ENCODE measurements at regions not wholly inside any gene's neighbourhood (a gene's known extent, or its start where the extent isn't known, plus 50 kb on each side); places are given as distances from the start of the nearest gene placed in this dataset.
A peak's percentile ranks its signal among the peaks of the same experiment; 100 is the strongest.
"Not testable (repeated sequence)": the region's sequence is repeated elsewhere in the genome, so short reads cannot be mapped to it uniquely, and the experiment has no call there.

DNA sequence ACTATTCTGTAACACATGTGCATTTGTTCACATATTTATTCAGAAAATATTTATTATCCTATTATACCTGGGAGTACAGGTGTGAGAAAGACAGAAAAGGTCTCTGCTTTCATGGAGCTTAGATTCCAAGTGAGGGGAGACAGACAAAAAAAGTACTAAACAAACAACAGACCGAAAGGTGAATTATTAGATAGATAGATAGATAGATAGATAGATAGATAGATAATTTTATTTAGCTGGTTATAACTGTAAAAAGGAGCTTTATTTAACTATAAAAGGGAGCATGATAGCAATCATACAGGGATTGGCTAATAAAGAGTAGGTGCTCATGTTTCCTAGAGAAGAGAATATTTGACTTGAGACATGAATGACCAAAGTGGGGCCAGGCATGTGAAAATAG, 119.4 kb downstream of the TNFSF18 start:
- no peak for DNase-seq

DNA sequence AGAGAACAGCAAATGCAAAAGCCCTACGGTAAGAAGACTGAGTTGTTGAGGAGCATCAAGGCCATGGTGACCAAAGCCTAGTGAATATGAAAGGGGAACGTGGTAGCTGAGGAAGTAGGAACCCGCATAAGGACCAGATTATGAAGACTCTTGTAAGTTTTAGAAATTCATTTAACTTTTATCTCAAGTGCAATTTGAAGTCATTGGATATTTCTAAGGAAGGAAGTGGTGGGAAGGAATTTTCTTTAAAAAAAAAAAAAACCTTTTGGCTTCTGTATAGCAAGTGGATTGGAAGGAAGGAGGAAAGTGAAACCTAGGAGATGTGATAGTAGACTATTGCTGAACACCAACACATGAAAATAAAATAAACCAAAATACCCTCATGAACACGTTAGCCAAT, 119.0 kb downstream of the TNFSF18 start:
- no peak for DNase-seq

DNA sequence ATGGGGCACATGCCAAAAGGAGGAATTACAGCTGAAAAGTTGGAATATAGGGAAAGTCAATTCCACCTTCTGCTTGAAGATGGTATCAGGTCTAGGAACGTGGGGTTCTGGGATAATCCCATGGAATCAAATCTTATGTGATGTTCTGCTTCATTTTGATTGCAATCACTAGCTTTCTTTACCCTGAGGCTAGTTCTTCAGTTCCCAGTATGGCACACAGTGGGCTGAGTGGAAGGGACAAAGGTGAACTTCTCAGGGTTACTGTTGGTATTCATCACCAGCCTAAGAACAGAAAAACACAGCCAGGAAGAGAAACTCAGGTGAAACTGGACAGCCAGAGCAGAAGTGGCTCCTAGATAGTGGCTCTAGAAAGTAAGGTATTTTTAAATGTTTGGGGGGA, 117.8 kb downstream of the TNFSF18 start:
- DNase-seq, result no peak

DNA sequence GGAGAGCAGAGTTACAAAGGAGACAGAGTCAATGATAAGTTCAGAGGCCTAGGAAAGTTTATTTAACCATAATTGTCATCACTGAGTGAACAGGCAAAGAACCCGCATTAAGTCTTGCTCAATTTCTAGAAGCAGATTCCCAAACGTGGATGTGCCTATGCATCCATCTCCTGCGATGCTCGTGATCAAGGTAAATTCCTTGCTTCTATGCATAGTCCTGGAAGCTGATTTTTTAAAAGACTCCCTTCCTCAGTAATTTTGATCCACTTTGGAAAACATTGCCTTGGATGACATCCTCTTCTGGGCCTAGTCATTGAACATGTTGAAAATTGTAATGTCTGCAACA, 116.4 kb downstream of the TNFSF18 start:
- no peak for DNase-seq

DNA sequence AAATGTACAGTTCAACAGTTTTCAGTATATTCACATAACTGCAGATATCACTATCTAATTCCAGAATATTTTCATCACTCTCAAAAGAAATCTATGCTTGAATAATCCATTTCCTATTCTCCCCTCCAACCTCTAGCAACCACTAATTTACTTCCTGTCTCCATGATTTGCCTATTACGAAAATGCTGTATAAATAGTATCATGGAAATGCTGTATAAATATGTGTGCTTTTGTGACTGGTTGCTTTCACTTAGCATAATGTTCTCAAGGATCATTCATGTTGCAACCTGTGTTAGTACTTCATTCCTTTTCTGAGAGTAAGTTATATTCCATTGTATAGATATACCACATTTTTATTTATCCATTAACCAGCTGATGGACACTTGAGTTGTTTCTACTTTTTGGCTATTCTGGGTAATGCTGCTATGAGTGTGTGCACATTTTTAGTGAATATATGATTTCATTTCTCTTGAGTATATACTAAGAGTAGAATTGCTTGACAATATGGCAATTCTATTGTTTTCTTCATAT, 115.6 kb downstream of the TNFSF18 start:
- peak; percentile 70 for DNase-seq

DNA sequence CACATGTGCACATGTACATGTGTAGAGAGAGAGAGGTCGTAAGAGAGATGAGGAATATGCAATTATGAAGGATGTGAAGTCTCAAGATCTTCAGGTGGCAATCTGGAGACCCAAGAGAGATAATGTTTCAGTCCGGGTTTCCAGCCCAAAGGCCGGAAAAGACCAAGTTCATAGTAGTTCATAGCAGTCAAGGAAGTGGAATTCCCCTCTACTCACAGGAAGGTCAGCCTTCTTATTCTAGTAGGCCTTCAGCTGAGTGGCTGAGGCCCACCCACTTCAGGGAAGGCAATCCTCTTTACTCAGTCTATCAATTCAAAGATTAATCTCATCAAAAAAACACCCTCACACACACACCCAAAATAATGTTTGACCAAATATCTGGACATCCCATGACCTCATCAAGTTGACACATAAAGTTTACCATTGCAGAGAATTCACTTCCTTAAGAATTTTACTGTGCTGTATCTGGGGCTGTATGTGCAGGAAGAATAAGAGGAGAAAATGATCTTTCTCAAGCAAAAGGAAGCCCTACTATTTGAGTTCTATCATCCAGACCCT, 114.6 kb downstream of the TNFSF18 start:
- DNase-seq, result no peak

DNA sequence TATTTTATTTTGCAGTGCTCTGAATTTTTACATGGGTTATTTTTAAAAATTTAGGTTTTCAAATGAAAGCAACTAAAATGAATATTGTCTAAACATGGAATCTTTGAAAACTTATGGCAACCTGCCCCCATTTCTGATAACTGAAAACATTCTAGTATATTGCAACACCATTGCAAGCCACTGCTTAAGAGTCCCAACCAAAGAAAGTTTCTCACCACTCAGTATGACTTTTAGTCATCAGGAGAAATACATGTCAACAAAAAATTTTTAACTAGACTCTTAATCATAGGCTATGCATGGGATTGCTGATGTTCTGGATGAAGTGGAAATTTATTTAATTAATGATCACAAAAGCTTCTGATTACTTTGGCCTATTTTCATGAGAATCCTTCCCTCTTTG, 112.1 kb downstream of the TNFSF18 start:
- no peak for DNase-seq

DNA sequence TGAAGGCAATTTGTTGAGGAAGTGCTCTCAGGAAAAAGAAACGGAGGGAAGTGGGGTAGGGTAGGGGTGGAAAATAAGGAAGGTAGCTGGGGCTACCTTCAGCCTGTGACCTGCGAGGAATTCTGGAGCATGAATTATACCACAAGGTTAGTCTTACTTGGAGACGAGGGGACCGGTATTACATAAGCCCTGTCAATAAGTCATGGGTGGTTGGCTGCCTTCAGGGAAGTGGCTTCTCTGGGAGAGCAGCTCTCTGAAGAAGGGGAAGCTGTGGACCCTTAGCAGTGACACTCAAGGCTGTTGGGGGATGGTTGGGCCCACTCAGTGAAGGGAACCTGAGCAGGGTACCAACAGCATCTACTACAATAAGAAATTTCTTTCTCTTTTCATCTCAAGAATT, 111.3 kb downstream of the TNFSF18 start:
- no peak for DNase-seq

DNA sequence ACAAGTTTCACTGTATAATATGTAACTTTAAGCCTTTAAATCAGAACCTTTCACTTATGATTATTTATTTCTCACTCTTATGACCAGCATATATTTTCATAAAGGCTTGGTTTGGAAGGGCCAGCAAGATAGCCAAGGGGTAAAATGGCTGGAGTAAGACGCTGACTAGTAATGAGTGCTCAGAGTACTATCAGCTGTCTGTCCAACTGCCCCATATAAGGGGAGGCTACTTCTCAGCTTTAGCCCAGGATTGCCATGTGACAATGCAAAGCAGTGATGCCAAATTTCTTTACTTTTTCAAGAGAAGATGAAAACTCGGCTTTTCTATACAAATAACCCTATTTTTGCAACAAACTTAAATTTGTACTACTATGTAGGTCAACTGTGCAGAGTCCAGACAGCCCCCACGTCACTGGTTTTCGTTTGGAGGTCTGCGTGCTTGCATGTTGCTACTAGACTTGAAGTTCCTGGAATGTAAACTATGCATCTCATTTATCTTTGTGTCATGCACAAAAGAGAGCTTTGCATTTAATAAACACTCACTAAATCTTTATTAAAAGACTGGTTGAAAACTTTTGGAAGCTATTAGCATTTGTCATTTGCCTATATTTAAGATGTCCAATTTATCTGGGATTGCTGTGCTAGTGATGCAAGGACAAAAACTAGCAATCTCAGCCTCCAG, 110.4 kb downstream of the TNFSF18 start:
- no peak for DNase-seq

DNA sequence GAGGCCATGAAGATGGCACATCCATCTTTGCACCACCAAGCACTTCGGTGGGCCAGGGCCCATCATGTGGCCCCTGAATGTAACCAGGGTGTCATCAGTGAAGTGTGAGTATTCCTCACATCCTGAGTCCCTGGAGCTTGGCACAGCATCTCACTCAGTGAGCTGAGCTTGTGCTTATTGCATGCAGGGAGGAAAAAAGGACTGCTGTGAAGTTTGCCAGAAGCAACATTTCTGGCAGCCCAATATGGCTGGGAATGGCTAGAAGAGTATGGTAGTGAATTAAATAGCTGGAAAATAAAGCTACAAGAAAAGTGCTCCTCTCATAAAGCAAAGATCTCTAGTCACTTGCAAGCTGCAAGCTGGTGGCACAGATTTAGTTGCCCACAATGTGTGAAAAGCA, 109.3 kb downstream of the TNFSF18 start:
- no peak for DNase-seq

DNA sequence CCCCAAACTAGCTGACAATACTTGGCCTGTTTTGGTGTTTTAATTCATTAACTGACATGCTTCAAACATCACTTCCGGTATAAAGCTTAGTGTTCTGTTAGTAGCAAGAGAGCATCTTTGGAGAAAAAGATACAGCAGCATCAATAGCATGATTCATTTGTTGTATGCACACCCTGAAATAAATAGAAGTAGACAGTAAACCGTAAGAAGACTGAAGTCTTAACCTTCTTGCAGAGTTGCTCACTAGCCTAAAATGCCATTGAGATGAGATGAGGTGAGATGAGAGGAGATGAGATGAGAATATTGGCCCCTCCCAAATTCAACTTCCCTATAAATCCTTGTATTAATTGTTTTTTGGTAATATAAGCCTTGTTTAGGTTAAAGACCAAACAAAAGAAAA, 108.8 kb downstream of the TNFSF18 start:
- no peak for DNase-seq

DNA sequence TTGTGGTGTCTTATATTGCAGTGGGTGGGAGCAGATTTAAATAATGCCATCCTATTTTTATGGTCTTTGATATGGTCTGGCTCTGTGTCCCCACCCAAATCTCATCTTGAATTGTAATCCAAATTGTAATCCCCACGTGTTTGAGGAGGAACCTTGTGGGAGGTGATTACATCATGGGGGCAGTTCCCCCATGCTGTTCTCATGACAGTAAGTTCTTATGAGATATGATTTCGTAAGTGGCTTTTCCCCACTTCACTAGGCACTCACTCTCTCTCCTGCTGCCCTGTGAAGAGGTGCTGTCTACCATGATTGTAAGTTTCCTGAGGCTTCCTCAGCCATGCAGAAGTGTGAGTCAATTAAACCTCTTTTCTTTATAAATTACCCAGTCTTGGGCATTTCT, 107.6 kb downstream of the TNFSF18 start:
- not testable (repeated sequence) for DNase-seq

DNA sequence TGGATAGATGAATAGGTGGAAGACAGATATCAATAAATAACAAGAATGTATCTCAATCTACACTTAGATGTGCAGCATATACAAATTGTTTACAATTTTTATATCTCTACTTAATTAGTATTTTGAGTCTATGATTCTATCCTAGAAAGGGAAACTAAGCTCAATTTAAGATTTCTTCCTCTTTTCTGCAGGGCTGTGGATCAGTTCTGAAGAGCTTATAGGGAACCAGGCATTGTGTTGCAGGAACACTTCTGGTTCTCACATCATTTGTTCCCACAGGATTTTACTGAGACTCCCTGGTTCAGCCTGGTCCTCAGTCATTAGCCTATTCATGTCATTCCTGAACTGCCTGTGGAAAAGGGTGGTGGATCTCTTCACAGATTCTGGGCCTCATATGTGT, 105.8 kb downstream of the TNFSF18 start:
- DNase-seq, result no peak

DNA sequence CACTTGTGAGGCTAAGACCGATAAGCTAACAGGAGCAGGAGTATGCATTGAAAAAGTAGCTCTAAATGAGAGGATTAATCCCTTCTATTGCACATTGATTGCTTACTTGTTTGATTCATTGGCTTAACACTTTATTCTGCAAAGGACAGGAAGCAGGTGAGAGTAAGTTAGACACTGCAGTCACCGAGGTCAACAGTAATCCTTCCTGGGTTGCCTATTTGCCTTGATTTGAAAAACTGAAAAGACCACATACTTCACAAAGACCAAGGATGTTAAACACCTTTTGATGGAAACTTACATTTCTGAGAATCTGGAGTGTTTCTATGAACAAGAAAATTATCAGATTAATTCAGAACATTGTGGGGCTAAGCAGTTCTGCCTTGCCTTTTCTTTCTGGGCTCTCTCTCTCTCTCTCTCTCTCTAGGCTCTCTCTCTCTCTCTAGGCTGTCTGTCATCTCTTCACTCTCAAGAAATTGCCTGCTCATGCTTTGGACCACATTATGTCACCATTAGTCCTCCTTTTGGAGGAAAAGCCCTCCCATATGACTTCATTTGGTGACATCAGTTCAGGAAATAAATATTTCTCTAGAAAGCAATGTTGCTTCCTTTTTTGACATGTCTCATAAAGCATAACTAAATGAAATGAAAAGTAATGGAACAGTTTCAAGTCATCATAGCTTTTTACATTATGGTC, 103.8 kb downstream of the TNFSF18 start:
- DNase-seq, result no peak

DNA sequence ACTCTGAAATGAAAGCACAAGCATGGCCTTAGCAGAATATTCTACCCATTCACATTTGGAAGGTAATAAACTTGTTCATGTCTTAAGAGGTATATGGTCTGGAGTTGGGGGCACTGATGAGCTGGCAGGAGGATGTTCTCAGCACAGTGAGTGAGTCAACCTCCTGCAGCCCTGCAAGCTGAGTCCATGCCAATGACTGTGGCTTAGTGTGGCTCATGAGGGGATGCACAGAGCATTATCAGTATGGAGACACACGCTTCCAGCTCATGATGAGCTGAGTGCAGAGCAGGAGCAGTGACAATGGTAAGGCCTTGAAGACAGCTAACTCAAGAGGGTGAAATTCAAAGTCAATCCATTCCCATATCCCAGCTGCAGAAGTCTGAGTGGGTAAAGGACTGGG, 102.3 kb downstream of the TNFSF18 start:
- DNase-seq, result no peak

DNA sequence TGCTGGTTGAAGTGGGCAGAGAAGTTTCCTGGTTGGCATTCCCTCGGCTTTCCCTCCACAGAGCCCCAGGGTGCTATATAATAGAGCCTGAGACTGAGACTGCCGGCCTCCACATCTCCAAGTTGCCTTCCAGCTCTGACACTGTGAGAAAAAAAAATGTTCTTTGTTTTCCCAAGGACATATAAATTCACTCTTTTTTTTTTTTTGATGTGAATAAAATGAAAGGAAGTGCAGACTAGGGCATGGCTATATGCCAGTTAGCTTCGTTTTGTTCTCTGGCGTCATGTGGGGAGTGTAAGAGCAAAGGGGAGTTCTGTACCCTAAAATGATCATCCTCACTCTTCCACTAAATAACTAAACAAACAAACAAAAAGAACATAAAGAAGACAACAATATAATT, 101.6 kb downstream of the TNFSF18 start:
- DNase-seq, result no peak

DNA sequence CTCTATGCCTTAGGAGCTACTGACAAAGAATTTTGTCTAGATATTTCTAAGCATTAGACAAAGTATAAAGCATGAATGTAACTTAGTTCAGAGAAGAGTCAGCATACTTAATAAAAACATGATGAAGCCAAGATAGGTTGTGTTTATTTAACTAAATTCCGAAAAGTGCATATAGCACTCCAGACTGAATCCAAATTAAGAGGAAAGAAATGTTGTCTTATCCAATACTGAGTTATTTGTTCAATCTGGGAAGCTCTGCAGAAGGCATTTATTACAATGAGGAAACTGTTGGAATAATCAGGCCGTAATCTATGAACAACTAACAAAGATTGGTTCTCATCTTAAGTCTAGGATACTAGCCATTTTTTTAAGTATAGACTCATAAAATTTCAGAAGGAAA, 100.2 kb downstream of the TNFSF18 start:
- no peak for DNase-seq

DNA sequence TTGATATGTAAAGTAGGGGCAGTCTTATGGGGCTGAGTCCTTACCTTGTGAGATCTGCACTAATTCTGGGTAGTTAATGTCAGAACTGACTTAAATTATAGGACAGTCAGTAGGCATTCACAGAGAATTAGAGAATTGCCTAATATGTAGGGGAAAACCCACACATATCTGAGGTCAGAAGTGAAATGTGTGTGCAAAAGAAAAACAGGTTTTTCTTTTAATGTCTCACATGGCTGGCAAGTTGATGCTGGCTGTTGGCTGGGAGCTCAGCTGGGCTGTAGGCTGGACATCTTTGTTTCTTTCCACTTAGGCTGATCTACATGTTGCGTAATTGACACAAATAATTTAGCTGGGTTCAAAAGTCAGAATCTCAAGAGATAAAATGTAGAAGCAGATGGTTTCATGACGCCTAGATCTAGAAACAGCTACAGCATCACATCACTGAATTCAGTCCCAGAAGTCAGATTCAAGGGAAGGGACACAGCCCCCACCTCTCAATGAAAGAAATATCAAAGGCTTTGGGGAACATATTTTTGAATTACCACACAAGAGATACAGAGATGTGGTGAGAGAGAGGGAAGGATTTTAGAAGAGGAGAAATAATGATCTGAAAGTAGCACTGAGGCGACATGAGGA, 98.9 kb downstream of the TNFSF18 start:
- DNase-seq, result no peak

DNA sequence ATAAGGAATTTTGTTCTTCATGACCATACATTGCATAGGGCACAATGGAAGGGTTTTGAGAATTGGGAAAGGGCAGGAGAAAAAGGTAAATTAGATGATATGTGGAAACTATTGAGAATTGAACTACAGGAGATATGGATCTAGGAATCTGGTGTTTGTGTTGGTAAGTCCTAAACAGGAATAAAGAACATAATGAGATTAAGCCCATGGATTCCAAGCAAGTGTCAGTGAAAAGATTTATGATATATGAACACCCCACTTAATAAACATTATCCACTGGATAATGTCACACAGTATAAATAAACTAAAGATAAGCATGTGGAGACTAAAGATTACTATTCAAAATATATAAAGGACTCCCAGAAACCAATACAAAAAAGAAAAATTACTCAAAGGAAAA, 98.2 kb downstream of the TNFSF18 start:
- DNase-seq, result no peak

DNA sequence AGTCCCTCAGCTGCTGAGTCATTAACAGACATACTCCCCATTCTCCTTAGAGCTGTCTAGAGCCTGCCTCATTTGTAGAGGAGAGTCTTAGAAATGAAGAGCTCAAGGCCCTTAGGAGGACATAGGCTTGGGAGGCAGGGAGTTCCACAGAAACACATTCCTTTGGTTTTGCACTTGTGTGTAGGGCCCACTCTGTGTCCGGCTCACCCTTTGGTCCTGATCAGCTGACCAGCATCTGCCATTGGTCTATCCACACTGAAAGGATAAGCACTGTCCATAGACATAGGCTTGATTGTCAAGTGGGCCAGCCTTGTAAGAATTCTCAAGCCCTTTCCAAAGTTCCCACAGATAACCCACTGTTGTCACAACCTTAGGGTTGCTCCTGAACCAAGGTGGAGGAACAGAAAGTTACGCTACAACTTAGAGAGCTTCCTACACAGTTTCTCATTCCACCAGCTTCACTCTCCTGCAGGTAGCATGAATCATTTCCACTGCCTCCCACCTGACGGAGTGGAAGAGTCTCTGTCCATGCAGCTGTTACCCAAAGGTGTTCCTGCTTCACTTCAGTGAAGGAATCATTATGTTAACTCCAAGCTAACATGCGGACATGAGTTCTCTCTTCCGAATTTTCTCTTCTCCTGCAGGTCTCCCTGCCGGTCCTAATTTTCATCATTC, 96.1 kb downstream of the TNFSF18 start:
- DNase-seq, result no peak

DNA sequence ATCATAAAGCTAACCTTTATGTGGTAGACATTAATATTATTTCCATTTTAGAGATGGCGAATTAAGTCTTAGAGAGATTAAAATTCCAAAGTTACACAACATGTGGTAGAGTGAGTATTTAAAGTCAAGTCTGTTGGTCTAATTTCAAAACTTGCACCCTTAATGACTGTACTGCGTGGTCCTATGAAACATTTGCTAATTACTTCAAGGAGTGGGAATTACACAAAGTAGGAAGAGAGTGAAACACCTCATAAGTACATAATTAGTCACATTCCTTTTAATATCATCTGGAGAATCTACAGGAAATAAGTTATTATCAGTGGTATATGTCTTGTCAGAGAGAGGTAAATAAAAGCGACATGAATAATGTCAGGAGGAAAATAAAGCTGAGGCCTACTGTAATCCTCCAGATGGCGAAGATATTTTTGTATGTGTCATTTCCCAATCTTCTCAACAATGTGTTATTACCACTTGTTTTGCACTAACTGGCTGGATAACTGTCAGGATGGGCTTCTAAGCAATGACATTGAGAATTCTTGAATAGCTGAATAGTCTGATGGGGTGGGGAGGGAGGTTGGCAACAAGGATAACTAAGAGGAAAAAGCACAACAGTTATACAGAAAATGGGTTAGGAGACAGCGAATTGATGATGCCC, 95.5 kb downstream of the TNFSF18 start:
- no peak for DNase-seq

DNA sequence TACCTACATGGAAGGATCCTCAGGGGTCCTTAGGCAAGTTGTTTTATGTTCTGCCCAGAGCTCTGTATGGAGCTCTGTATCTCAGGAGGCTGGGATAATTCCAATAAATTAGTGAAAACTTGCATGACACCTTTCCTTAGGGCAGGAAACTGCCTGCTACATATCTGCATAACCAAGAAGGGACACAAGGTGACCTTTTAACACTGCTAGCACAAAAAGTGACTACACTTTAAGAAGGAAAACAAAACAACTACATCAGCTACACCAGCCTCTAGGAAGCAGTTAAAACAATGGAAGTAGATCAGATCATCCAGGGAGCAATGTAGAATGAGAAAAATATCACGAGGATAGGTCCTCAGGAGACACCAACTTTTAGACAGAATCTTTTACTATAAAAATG, 93.9 kb downstream of the TNFSF18 start:
- DNase-seq, result no peak

DNA sequence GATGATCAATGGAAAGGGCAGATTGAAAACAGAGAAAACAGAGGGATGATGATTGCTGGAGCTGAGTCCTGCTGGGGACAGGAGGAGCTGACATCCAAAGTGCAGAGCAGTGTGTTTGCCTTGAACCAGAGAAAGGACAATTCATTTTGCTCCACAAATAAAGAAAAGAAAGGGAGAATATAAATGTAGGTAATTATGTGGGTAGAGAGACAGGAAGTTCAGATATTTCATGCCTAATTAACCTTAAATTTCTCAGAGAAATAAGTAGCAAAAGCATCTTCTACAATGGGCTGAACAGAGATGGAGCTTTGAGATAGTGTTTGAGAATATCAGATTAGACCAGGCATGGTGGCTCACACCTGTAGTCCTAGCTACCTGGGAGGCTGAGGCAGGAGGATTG, 93.2 kb downstream of the TNFSF18 start:
- no peak for DNase-seq

Data from NCI-H526 treated with DMSO at 0.1 percent for 48 hours (cell line).